GM23248 (cell line): ENCODE measurements at regions not wholly inside any gene's neighbourhood (a gene's known extent, or its start where the extent isn't known, plus 50 kb on each side); places are given as distances from the start of the nearest gene placed in this dataset.

Source experiments
- EZH2 ChIP-seq: fragments of 200-600 bp; sonication (generic); IDR thresholded peaks from 2 replicates; pipeline ENCODE4 v1.6.1; 2018; ENCODE audit warnings: antibody characterized with exemption, mild to moderate bottlenecking; ENCODE audit not compliant: insufficient read depth, poor library complexity, severe bottlenecking
- EZH2phosphoT487 ChIP-seq: fragments of 200-600 bp; sonication (generic); IDR thresholded peaks from 2 replicates; pipeline ENCODE4 v1.6.1; 2018; ENCODE audit warnings: antibody characterized with exemption, moderate library complexity, mild to moderate bottlenecking, low read depth; ENCODE audit not compliant: insufficient read depth

DNA sequence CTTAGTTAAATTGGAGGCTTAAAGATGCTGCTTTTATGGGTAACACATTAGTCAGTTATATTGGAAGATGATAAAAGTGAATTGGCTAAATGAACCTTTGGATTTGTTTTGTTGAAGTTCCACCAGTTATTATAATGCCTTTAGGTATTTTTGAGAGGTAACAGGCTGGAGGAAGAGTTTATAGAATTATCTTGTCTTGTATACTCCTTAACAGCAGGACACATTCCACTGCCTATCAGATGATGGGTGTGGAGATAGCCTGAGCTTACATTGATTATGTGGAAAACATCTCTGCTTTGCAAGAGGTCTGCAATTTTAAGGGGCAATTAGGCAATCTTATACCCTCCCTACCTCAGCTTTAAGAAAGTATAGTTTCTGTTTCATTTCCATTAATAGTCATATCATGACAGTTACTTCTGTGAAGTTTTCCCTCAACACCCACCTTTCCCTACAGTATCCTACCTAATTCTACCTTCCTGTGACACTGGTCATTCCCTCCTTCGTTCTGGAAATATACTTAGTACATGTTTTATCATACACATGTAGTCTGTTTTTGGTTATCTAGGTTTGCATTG, 403.7 kb upstream of the SPRED2 start:
- TF ChIP-seq EZH2: no peak
- no peak for TF ChIP-seq EZH2phosphoT487
